ENCODE measurements at regions not wholly inside any gene's neighbourhood (a gene's known extent, or its start where the extent isn't known, plus 50 kb on each side); places are given as distances from the start of the nearest gene placed in this dataset.
A peak's percentile ranks its signal among the peaks of the same experiment; 100 is the strongest.

- Histone ChIP-seq H3K36me3 (no peaks in the 10 kb centered on the region), H3K27ac (no peak overlapping the region), H3K4me3 (no peak overlapping the region), H3K27me3 (no peaks in the 10 kb centered on the region), H3K9me3 (replicated peaks) (no peaks in the 10 kb centered on the region), H3K4me1 (no peaks in the 10 kb centered on the region)
- no peak for DNase-seq
Observed at GRCh38 chr4:127155116-127155515, 477.6 kb upstream of the INTU start.

- no peaks in the 10 kb centered on the region for H3K9me3 ChIP-seq (replicated peaks)
- H3K36me3 ChIP-seq, result no peaks in the 10 kb centered on the region
- DNase-seq, result no peak
- no peak overlapping the region for H3K27ac ChIP-seq
- H3K27me3 ChIP-seq, result no peaks in the 10 kb centered on the region
- no peak overlapping the region for H3K4me3 ChIP-seq
- H3K4me1 ChIP-seq, result no peaks in the 10 kb centered on the region
Observed at GRCh38 chr4:127155555-127155954, 477.2 kb upstream of the INTU start.

- Histone ChIP-seq H3K27ac (no peak overlapping the region), H3K9me3 (replicated peaks) (no peaks in the 10 kb centered on the region), H3K36me3 (no peaks in the 10 kb centered on the region), H3K4me1 (no peaks in the 10 kb centered on the region), H3K4me3 (no peak overlapping the region), H3K27me3 (no peaks in the 10 kb centered on the region)
- DNase-seq, result no peak
Observed at GRCh38 chr4:127162741-127163140, 470.0 kb upstream of the INTU start.

- H3K27me3 ChIP-seq, result no peaks in the 10 kb centered on the region
- H3K9me3 ChIP-seq (replicated peaks), result no peaks in the 10 kb centered on the region
- H3K4me3 ChIP-seq, result no peak overlapping the region
- no peaks in the 10 kb centered on the region for H3K36me3 ChIP-seq
- DNase-seq, result no peak
- H3K4me1 ChIP-seq, result no peaks in the 10 kb centered on the region
- no peak overlapping the region for H3K27ac ChIP-seq
Observed at GRCh38 chr4:127165971-127166370, 466.8 kb upstream of the INTU start.

- Histone ChIP-seq H3K4me1 (no peaks in the 10 kb centered on the region), H3K36me3 (no peaks in the 10 kb centered on the region), H3K4me3 (no peak overlapping the region), H3K9me3 (replicated peaks) (no peaks in the 10 kb centered on the region), H3K27ac (no peak overlapping the region), H3K27me3 (no peaks in the 10 kb centered on the region)
- no peak for DNase-seq
Observed at GRCh38 chr4:127174201-127174600, 458.6 kb upstream of the INTU start.

GRCh38 chr4:127174616-127175015 lies 458.1 kb upstream of the INTU start:
- Histone ChIP-seq H3K36me3 (no peaks in the 10 kb centered on the region), H3K4me3 (no peak overlapping the region), H3K27ac (no peak overlapping the region), H3K4me1 (no peaks in the 10 kb centered on the region), H3K9me3 (replicated peaks) (no peaks in the 10 kb centered on the region), H3K27me3 (no peaks in the 10 kb centered on the region)
- no peak for DNase-seq

GRCh38 chr4:127179256-127180087 lies 453.3 kb upstream of the INTU start:
- no peaks in the 10 kb centered on the region for H3K27me3 ChIP-seq
- H3K27ac ChIP-seq, result no peak overlapping the region
- DNase-seq, result no peak
- H3K36me3 ChIP-seq, result no peaks in the 10 kb centered on the region
- no peaks in the 10 kb centered on the region for H3K9me3 ChIP-seq (replicated peaks)
- H3K4me3 ChIP-seq, result no peak overlapping the region
- no peaks in the 10 kb centered on the region for H3K4me1 ChIP-seq

- no peaks in the 10 kb centered on the region for H3K36me3 ChIP-seq
- H3K27me3 ChIP-seq, result no peaks in the 10 kb centered on the region
- no peak overlapping the region for H3K27ac ChIP-seq
- no peaks in the 10 kb centered on the region for H3K9me3 ChIP-seq (replicated peaks)
- DNase-seq, result no peak
- H3K4me3 ChIP-seq, result no peak overlapping the region
- H3K4me1 ChIP-seq, result no peaks in the 10 kb centered on the region
Observed at GRCh38 chr4:127181001-127181400, 451.8 kb upstream of the INTU start.

- Histone ChIP-seq H3K4me3 (no peak overlapping the region), H3K4me1 (no peaks in the 10 kb centered on the region), H3K9me3 (replicated peaks) (0 out of 2 replicates have a peak, but pooled peaks cover 3% of the 10 kb centered on the region), H3K27me3 (no peaks in the 10 kb centered on the region), H3K27ac (no peak overlapping the region), H3K36me3 (no peaks in the 10 kb centered on the region)
- no peak for DNase-seq
Observed at GRCh38 chr4:127182687-127183086, 450.1 kb upstream of the INTU start.

GRCh38 chr4:127188847-127189246 lies 443.9 kb upstream of the INTU start:
- Histone ChIP-seq H3K9me3 (replicated peaks) (0 out of 2 replicates have a peak, but pooled peaks cover 3% of the 10 kb centered on the region), H3K36me3 (no peaks in the 10 kb centered on the region), H3K4me1 (no peaks in the 10 kb centered on the region), H3K27ac (no peak overlapping the region), H3K4me3 (no peak overlapping the region), H3K27me3 (no peaks in the 10 kb centered on the region)
- peak in 1 of 2 experiments; percentile 27 for DNase-seq

- H3K4me1 ChIP-seq, result no peaks in the 10 kb centered on the region
Observed at GRCh38 chr4:127194281-127194680, 438.5 kb upstream of the INTU start.

GRCh38 chr4:127196655-127197352 lies 436.0 kb upstream of the INTU start:
- peak; percentile 30 to 41 for DNase-seq

More at GRCh38 chr4:127194281-127194680, 438.5 kb upstream of the INTU start:
- Histone ChIP-seq H3K36me3 (no peaks in the 10 kb centered on the region), H3K27ac (no peak overlapping the region), H3K27me3 (0 out of 2 replicates have a peak, but pooled peaks cover 5% of the 10 kb centered on the region), H3K4me3 (no peak overlapping the region), H3K9me3 (replicated peaks) (no peaks in the 10 kb centered on the region)
- DNase-seq, result no peak

GRCh38 chr4:127203562-127204200 lies 429.1 kb upstream of the INTU start:
- no peaks in the 10 kb centered on the region for H3K9me3 ChIP-seq (replicated peaks)
- no peak for DNase-seq
- no peak overlapping the region for H3K4me3 ChIP-seq
- H3K27ac ChIP-seq, result no peak overlapping the region
- no peaks in the 10 kb centered on the region for H3K27me3 ChIP-seq
- no peaks in the 10 kb centered on the region for H3K4me1 ChIP-seq
- no peaks in the 10 kb centered on the region for H3K36me3 ChIP-seq

More at GRCh38 chr4:127196655-127197352, 436.0 kb upstream of the INTU start:
- H3K9me3 ChIP-seq (replicated peaks), result no peaks in the 10 kb centered on the region
- no peak overlapping the region for H3K4me3 ChIP-seq
- no peak overlapping the region for H3K27ac ChIP-seq
- H3K36me3 ChIP-seq, result no peaks in the 10 kb centered on the region
- H3K4me1 ChIP-seq, result no peaks in the 10 kb centered on the region
- H3K27me3 ChIP-seq, result 0 out of 2 replicates have a peak, but pooled peaks cover 5% of the 10 kb centered on the region

- H3K36me3 ChIP-seq, result no peaks in the 10 kb centered on the region
- H3K9me3 ChIP-seq (replicated peaks), result no peaks in the 10 kb centered on the region
- H3K4me3 ChIP-seq, result no peak overlapping the region
- no peaks in the 10 kb centered on the region for H3K4me1 ChIP-seq
- no peaks in the 10 kb centered on the region for H3K27me3 ChIP-seq
- DNase-seq, result no peak
- no peak overlapping the region for H3K27ac ChIP-seq
Observed at GRCh38 chr4:127204322-127204721, 428.4 kb upstream of the INTU start.

GRCh38 chr4:127209580-127210095 lies 423.1 kb upstream of the INTU start:
- 0 out of 2 replicates have a peak, but pooled peaks cover 3% of the 10 kb centered on the region for H3K27me3 ChIP-seq
- no peak overlapping the region for H3K27ac ChIP-seq
- H3K36me3 ChIP-seq, result no peaks in the 10 kb centered on the region
- no peaks in the 10 kb centered on the region for H3K4me1 ChIP-seq
- H3K9me3 ChIP-seq (replicated peaks), result no peaks in the 10 kb centered on the region
- no peak overlapping the region for H3K4me3 ChIP-seq
- no peak for DNase-seq

All from SJCRH30 (cell line).